IPS-18c (cell line): ENCODE measurements at regions not wholly inside any gene's neighbourhood (a gene's known extent, or its start where the extent isn't known, plus 50 kb on each side); places are given as distances from the start of the nearest gene placed in this dataset.

Experiments
- H3K4me3 ChIP-seq: 2 replicates; pipeline ENCODE4 v1.7.0; 2013; ENCODE audit warnings: low read depth, mild to moderate bottlenecking, low read length, moderate library complexity; ENCODE audit not compliant: insufficient read depth
- H3K9me3 ChIP-seq: one replicate; pipeline ENCODE4 v1.6.1; 2013; ENCODE audit warnings: mild to moderate bottlenecking, low read length, moderate library complexity; ENCODE audit not compliant: control insufficient read depth, insufficient read depth

DNA sequence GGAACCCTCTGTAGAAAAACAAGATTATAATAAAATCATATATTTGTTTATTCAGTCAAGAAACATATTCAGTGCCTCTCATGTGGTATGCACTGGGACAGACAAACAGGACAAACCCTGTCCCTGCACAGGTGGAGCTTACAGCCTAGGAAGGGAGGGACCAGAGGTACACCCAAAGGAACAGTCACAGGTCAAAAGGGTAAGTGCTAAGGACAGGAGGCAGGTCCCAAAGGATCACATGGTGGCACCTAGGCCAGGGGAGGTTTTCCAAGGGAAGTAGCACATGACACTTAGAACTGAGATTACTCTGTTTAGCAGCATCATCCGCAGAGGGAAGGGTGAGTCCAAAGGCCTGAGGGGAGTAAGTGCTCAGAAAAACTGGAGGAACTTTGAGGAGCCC is 254.4 kb upstream of the ARRDC4 start:
- Histone ChIP-seq H3K4me3 (no peak overlapping the region), H3K9me3 (no peaks in the 10 kb centered on the region)

DNA sequence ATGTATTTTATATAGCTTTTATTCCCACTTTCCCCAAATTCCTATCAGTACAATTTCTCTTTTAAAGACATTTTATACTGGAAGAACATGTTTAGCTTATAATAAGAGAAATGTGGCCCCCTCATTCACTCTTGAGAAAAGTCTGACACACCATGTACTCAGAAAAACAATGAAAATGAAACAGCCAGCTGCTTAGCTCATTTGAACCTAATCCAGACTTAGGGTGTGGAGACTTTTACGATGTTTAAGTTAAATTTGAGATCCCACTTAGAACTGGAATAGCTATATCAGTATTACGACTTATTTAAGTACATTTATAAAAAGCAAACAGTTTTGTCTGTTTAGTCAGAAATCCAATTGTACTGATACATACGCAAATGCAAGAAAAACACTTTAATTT is 252.3 kb upstream of the ARRDC4 start:
- no peaks in the 10 kb centered on the region for H3K9me3 ChIP-seq
- H3K4me3 ChIP-seq: no peak overlapping the region

DNA sequence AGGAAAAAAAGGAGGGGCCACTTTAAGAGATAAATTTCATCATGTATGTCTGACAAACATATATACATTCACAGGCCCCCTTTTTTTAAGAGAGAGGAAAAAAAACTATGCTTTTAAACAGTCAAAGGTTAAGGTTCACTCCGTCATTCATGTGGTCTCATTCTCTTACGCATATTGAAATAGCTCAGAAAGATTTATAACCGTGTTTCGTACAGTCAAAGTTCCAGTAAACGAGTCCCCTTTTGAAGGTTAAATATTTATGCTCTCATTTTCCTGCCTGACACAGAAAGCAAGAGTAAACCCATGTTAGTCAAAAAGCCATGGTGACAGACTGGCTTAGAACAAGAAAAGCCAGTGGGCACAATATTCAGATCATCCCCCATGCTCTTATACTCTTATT is 248.0 kb upstream of the ARRDC4 start:
- no peaks in the 10 kb centered on the region for H3K9me3 ChIP-seq
- no peak overlapping the region for H3K4me3 ChIP-seq

DNA sequence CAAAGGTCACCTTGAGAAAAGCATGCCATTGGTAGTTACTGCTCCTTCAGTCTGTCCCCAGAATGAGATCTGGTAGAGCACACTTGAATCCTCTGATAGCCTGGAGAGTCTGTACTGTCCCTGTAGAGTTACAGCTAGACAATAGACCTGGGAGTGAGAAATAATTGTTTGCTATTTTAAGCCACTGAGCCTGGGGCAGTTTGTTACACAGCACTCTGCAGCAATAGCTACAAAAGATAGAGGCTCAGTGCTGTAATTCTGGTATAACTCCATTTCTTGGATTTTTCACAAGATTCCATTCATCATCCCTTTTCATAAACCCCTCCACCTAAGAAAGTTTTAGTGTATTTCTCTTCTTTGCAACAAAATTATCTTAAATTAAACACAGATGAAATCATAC is 242.7 kb upstream of the ARRDC4 start:
- no peak overlapping the region for H3K4me3 ChIP-seq
- H3K9me3 ChIP-seq: no peaks in the 10 kb centered on the region

DNA sequence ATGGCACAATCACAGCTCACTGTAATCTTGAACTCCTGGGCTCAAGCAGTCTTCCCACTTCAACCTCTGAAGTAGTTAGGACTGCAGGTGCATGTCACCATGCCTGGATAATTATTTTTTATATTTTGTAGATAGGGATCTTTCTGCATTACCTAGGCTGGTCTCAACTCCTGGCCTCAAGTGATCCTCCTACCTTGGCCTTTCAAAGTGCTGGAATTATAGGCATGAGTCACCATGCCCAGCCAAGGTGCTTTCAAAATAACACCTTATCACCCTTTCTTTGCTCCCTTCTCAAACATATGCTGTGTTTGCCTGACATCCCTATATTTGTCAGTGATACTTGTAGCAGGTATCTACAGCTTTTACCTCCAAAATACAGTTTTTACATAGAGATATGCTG is 242.0 kb upstream of the ARRDC4 start:
- no peak overlapping the region for H3K4me3 ChIP-seq
- H3K9me3 ChIP-seq: no peaks in the 10 kb centered on the region

DNA sequence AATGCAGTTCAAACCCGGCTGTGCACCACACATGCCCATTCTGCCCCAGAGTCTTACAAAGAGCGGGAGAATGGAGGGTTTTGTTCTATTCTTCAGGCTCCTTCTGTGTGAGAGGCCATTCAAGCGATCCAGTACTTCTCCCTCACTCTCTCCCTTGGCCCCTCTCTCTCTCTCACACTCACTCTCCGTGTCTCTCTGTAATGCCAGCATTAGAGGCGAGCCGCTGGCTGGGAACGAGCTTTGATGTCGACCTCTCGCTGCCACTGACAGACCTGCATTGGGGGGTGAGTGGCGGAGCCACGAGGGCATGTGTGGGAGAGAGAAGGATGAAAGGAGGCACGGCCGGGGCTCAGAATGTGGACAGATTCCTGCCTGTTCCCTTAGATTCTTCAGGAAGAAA is 231.7 kb upstream of the ARRDC4 start:
- H3K4me3 ChIP-seq: no peak overlapping the region
- no peaks in the 10 kb centered on the region for H3K9me3 ChIP-seq

DNA sequence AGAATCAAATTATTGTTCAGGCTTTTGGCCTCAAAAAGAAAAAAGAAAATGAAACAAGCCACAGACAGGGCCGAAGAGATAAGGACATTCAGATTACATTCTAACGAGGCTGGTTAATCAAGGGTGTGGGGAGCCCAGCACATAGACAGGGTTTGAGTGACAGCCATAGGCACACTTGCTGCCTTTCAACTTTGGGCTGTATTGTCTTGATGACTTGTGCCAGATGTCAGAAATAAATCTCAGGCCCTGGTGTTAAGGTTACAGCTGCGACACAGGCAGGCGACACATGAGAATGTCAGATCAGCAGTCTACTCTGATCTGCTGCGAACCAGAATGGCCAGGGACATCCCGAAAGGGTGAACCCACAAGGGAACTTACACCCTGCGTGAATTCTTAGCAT is 231.2 kb upstream of the ARRDC4 start:
- Histone ChIP-seq H3K9me3 (no peaks in the 10 kb centered on the region), H3K4me3 (no peak overlapping the region)

DNA sequence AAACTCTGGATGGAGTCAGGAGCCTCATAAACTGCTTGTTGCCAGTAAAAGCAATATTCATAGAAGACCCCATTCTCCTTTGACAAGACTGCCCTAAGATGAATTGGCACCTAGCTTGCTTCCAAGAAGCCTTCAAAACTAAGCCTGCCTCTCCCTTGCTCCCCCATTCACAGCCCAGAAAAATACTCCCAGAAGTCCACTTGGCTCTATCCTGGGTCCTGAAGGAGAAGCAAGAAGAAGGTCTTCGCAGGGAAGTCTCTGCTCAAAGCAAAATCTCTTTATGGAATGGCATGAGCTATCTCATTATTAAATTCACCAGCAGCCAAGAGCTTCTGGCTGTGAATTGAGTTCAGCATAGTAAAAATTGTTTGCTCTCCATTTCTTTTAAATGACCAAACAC is 230.2 kb upstream of the ARRDC4 start:
- no peak overlapping the region for H3K4me3 ChIP-seq
- no peaks in the 10 kb centered on the region for H3K9me3 ChIP-seq

DNA sequence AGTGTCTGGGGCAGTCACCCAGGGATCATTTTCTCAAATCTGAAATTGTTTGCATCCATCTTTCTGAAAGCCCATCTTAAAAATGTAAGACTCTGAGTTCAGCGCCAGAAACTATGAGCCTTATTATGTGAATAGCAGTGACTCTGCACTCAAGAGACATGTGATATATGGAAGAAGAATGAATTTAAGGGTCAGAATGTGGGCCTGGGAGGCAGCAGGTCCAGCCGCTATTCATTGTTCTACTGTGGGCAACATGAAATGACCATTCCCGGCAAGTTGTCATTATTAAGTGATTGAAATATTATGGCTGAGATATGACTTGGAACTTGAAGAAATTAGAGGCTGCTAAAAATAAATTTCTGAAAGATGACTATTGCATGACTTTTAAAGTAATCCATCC is 228.6 kb upstream of the ARRDC4 start:
- Histone ChIP-seq H3K9me3 (no peaks in the 10 kb centered on the region), H3K4me3 (no peak overlapping the region)

DNA sequence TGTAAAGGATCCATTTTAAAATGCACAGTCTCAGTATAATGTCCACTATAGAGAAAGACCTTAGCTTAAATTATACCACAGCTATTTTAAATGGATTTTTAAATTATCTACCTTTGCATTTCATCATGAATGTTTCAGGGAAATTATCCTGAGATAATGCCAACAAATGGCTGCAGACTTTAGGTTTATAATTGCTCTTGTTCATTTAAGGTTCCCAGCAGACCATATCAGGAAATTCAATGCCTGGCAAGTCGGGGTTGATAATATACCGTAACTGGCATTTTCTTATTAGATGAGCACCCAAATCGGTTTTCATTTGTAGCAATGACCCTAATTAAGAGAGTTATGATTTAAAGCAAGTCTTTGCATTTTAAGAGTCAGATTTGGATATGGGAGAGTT is 227.1 kb upstream of the ARRDC4 start:
- Histone ChIP-seq H3K9me3 (no peaks in the 10 kb centered on the region), H3K4me3 (no peak overlapping the region)

DNA sequence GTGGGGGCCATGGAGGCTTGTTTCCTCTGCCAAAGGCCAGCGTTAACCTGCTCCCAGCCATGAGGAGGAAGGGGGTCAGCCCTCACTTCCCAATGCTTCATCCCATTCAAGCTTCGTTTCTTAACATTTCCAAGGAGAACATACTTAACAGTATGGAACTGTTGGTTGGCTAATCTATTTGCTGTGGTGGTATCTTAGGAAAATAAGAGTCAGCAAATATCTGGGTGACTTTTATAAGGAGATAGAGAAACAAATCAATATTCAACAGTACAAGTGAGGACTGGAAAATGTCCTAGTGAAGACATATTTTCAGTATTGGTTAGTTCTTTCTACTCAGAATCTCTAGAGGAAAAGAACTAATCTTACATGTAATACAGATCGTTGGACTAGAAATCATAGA is 223.8 kb upstream of the ARRDC4 start:
- Histone ChIP-seq H3K4me3 (no peak overlapping the region), H3K9me3 (no peaks in the 10 kb centered on the region)

DNA sequence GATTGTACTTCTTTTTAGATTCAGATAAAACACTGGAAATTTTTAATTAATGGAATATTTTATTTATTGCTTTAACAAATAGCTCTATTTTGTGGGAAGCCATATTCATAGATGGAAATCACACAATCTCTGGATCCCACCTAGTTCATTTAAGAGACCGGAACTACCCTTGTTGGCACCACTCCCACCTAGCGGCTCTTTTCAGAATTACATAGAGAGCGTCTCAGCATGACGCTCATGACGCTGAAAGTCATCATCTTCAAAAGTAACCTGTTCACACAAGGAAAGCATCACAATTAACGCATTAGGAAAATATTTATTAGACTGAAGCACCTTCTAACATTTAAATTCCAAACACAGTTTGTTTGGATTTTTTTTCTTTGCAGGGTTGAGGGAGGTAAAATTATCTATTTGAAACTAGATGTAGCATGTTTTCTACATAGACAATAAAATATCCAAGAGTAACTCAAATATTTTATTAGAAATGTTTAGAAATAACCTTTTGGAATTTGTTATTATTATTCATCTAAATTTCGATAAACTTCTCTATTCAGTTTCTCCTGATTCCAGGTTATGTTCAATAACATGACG is 214.9 kb upstream of the ARRDC4 start:
- Histone ChIP-seq H3K9me3 (no peaks in the 10 kb centered on the region), H3K4me3 (no peak overlapping the region)

DNA sequence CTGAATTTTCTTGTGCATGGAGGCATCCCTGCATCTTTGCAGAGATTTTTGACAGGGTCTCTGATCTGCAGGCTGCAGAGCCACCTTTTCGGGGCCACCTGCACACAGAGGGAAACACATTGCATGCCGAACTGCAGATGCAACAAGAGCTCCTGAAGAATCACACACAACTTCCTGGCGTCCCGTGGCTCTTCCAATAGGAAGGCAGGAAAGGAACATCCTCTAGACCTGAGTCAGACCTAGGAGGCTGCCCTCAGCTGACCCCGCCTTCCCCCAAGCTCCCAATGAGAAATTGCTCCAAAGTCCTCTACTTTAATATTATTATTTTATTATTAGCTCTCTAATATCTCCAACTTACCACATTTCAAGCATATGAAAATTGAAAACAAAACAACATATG is 213.2 kb upstream of the ARRDC4 start:
- Histone ChIP-seq H3K4me3 (no peak overlapping the region), H3K9me3 (no peaks in the 10 kb centered on the region)

DNA sequence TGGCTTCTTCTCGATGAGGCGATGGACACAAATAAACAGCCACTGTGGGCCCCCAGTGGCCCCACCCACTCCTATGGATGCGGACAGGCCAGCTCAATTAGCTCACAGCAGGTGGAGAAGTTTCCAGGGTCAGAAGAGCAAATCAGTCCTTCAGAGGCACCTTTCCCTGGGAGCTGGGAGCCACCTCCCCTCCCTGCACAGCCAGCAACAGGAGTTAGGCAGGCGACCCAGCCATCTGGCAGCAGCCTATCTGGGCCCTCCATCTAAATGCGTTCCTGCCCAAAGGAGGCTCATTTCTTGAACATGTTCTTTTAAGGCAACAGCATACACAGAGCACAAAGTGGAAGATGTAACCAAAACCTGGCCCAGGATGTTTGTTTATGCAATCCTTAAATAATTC is 211.9 kb upstream of the ARRDC4 start:
- Histone ChIP-seq H3K9me3 (no peaks in the 10 kb centered on the region), H3K4me3 (no peak overlapping the region)

DNA sequence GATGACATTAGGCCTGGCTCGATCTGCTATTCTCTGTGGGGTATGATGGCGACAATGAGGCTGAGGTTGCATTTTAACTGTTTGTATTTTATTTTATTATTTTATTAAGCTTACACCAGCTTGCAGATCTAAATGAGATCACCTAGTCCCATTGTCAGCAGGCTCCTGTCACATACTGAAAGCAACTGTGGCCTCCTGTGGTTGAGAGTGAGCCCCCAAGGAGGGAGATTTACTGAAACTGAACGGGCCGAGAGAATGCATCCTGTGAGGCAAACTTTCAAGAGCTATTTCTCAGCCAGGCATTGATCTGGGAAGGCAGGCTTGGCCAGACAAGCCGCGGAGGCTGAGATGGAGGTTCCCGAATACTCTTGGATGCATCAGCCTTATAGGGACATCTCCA is 210.4 kb upstream of the ARRDC4 start:
- Histone ChIP-seq H3K4me3 (no peak overlapping the region), H3K9me3 (no peaks in the 10 kb centered on the region)

DNA sequence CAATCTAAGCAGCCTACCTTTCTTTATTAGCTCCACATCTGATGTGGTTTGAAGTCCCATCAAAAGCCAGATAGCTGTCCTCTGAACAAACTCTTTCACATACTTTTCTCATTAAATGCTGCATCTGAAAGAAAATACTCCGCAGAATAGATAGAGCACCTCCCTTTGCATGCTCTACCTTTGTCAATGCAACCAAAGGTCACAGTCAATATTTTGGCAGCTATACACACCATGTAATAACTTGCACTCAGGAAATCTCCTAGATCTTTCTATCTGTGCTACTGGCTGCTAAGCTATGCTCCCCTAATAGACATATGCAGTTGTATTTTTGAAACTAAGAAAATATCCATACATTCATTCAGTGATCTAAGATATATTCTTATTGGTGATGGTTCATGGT is 204.8 kb upstream of the ARRDC4 start:
- Histone ChIP-seq H3K4me3 (no peak overlapping the region), H3K9me3 (no peaks in the 10 kb centered on the region)

DNA sequence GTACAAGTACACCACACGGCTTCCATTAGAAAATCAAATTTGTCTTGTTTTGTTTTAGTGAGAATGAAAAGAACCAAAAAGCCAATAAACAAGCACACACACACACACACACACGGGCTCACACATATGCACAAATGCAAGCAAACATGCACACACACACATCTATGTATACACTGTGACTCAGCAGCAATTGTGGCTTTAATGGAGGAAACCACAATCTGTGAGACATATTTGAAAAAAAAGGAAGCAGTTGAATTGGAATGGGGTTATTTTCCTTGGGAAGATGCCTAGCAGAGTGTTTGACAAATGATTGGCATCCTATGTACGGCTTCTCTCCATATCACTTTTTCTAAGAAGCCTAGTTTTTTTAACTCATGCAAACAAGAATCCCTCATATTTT is 201.1 kb upstream of the ARRDC4 start:
- no peak overlapping the region for H3K4me3 ChIP-seq
- H3K9me3 ChIP-seq: no peaks in the 10 kb centered on the region

DNA sequence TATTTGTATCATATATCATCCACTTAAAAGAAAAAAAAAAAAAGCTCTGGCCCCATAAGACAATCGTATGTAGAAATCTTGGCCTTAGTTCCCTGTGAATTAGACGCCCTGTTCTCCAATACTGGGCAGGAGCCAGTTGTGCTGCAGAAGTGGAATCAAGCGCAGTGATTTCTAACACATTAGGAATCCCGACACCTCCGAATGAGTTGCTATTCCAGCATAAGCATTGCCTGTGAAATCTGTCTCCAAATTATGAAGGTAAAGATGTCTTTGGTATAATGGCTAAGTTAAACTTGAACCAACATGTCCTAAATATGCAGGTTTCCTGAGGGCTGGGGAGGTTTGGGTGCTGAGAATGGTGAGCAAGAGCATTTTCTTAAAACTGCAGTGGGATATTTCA is 199.4 kb upstream of the ARRDC4 start:
- Histone ChIP-seq H3K4me3 (no peak overlapping the region), H3K9me3 (no peaks in the 10 kb centered on the region)

DNA sequence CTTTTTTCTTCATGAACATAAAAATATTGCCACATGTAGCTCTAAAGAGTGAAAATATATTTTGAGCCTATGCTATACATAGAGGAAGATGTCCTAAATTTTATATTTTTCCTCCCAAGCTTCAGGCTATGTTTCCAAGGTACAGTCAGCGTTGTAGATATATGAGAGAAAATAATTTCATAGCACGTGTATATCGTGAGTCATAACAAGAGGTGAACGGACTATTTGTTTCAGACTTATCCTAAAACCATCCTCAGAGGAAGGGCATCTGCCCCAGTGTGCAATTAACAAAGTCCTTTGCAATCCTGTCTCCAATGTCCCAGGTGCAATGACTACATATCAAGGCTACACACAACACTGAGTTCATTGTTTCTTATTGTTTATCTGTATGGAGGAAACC is 177.3 kb upstream of the ARRDC4 start:
- Histone ChIP-seq H3K9me3 (no peaks in the 10 kb centered on the region), H3K4me3 (no peak overlapping the region)

DNA sequence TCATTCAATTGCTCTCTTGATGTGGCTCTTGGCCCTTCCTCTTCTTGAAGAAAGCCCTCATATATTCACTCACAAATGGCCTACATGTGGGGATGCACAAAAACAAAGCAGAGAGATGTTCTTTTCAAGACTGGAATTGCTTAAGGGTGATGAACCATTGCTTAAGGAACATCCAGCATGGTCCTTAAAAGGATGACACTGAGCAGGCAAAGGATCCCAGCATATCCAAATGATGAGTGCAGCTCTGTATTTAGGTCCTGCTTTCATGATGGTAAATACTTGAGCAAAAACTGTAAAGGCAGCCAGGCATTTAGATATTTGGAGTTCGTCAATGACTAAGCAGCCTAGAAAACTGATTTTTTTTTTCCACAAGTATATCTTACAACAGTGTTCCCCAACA is 173.8 kb upstream of the ARRDC4 start:
- Histone ChIP-seq H3K9me3 (no peaks in the 10 kb centered on the region), H3K4me3 (no peak overlapping the region)
